Right lobe of liver (tissue), 4 donors: ENCODE measurements at regions not wholly inside any gene's neighbourhood (a gene's known extent, or its start where the extent isn't known, plus 50 kb on each side); places are given as distances from the start of the nearest gene placed in this dataset.
"Not testable (repeated sequence)": the region's sequence is repeated elsewhere in the genome, so short reads cannot be mapped to it uniquely, and the experiment has no call there.

Source experiments
- POLR2A ChIP-seq: fragments of 450-650 bp; IDR thresholded peaks from one replicate; pipeline ENCODE4 v1.6.1; 2017; ENCODE audit warnings: antibody characterized with exemption, mild to moderate bottlenecking
- TF ChIP-seq, protein P1 (sequence below), 4 donors: fragments of 200-600 bp in 3 of 4; fragments of 450-650 bp in 1 of 4; IDR thresholded peaks; one replicate each; pipeline versions ENCODE4 v1.5.1 to v1.8.0; 2016 to 2022; ENCODE audit warnings: antibody characterized with exemption in 4 of 4, mild to moderate bottlenecking in 2 of 4
- donor health status: DM: no; HTN: no; CAD: no.
- donor health status: DM: no; HTN: no; CAD: no.
- donor health status: DM: no; HTN: yes; CAD: no.

DNA sequence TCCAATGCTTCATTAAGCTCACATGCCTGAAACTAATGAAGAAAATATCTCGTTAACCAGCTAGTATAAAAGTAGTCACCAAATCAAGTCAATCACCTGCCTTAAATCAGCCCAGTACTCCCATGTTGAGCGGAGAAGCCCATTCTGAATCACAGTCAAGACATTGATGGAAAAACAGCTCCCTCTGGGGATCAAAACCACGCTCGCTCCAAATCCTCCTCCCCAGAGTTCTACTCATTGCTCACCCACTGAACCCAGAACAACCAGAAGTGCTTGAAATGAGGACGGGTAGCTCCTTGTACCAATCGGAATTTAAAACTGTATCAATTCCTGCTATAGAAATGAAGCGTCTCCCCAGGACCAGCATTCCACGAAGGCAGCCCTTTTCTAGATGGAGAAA lies 90.0 kb upstream of the ZNF195 start:
- TF ChIP-seq, protein P1, sequence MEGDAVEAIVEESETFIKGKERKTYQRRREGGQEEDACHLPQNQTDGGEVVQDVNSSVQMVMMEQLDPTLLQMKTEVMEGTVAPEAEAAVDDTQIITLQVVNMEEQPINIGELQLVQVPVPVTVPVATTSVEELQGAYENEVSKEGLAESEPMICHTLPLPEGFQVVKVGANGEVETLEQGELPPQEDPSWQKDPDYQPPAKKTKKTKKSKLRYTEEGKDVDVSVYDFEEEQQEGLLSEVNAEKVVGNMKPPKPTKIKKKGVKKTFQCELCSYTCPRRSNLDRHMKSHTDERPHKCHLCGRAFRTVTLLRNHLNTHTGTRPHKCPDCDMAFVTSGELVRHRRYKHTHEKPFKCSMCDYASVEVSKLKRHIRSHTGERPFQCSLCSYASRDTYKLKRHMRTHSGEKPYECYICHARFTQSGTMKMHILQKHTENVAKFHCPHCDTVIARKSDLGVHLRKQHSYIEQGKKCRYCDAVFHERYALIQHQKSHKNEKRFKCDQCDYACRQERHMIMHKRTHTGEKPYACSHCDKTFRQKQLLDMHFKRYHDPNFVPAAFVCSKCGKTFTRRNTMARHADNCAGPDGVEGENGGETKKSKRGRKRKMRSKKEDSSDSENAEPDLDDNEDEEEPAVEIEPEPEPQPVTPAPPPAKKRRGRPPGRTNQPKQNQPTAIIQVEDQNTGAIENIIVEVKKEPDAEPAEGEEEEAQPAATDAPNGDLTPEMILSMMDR (IDR thresholded peaks at IDR 0.05): not testable (repeated sequence)
- TF ChIP-seq POLR2A: not testable (repeated sequence)
